ENCODE measurements at regions not wholly inside any gene's neighbourhood (a gene's known extent, or its start where the extent isn't known, plus 50 kb on each side); places are given as distances from the start of the nearest gene placed in this dataset.
A peak's percentile ranks its signal among the peaks of the same experiment; 100 is the strongest.

- H3K4me3 ChIP-seq (ENCODE audit: low read depth, low read length) = no peak overlapping the region
- H3K27me3 ChIP-seq (ENCODE audit: control insufficient read depth, insufficient read depth, low read length) = no peaks in the 10 kb centered on the region
- TF ChIP-seq, protein P1, sequence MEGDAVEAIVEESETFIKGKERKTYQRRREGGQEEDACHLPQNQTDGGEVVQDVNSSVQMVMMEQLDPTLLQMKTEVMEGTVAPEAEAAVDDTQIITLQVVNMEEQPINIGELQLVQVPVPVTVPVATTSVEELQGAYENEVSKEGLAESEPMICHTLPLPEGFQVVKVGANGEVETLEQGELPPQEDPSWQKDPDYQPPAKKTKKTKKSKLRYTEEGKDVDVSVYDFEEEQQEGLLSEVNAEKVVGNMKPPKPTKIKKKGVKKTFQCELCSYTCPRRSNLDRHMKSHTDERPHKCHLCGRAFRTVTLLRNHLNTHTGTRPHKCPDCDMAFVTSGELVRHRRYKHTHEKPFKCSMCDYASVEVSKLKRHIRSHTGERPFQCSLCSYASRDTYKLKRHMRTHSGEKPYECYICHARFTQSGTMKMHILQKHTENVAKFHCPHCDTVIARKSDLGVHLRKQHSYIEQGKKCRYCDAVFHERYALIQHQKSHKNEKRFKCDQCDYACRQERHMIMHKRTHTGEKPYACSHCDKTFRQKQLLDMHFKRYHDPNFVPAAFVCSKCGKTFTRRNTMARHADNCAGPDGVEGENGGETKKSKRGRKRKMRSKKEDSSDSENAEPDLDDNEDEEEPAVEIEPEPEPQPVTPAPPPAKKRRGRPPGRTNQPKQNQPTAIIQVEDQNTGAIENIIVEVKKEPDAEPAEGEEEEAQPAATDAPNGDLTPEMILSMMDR (IDR thresholded peaks at IDR 0.05; ENCODE audit: insufficient read depth, low read length, severe bottlenecking) = no peak
- FAIRE-seq = no peak
- no peak for DNase-seq (ENCODE audit: low read depth)
- no peaks in the 10 kb centered on the region for H3K36me3 ChIP-seq (ENCODE audit: control insufficient read depth, insufficient read depth, low read length)
These were observed 159.9 kb upstream of the MEIS2 start for GRCh38 chr15:37260255-37260654.

- TF ChIP-seq, protein P1 (IDR thresholded peaks at IDR 0.05; ENCODE audit: insufficient read depth, low read length, severe bottlenecking) = no peak
- DNase-seq (ENCODE audit: low read depth) (no peak), FAIRE-seq (no peak)
- no peaks in the 10 kb centered on the region for H3K36me3 ChIP-seq (ENCODE audit: control insufficient read depth, insufficient read depth, low read length)
- H3K27me3 ChIP-seq (ENCODE audit: control insufficient read depth, insufficient read depth, low read length) = no peaks in the 10 kb centered on the region
- no peak overlapping the region for H3K4me3 ChIP-seq (ENCODE audit: low read depth, low read length)
These were observed 161.3 kb upstream of the MEIS2 start for GRCh38 chr15:37261685-37262084.

- H3K4me3 ChIP-seq (ENCODE audit: low read depth, low read length) = no peak overlapping the region
- DNase-seq (ENCODE audit: low read depth) = no peak
- no peaks in the 10 kb centered on the region for H3K27me3 ChIP-seq (ENCODE audit: control insufficient read depth, insufficient read depth, low read length)
- no peak for FAIRE-seq
- TF ChIP-seq, protein P1 (IDR thresholded peaks at IDR 0.05; ENCODE audit: insufficient read depth, low read length, severe bottlenecking) = no peak
- H3K36me3 ChIP-seq (ENCODE audit: control insufficient read depth, insufficient read depth, low read length) = no peaks in the 10 kb centered on the region
These were observed 162.7 kb upstream of the MEIS2 start for GRCh38 chr15:37262922-37263608.

GRCh38 chr15:37289109-37289765 is 188.9 kb upstream of the MEIS2 start:
- FAIRE-seq (no peak), DNase-seq (ENCODE audit: low read depth) (peak; percentile 18)
- TF ChIP-seq, protein P1 (IDR thresholded peaks at IDR 0.05; ENCODE audit: insufficient read depth, low read length, severe bottlenecking) = peak; percentile 28
- Histone ChIP-seq H3K4me3 (ENCODE audit: low read depth, low read length) (no peak overlapping the region), H3K36me3 (ENCODE audit: control insufficient read depth, insufficient read depth, low read length) (no peaks in the 10 kb centered on the region), H3K27me3 (ENCODE audit: control insufficient read depth, insufficient read depth, low read length) (no peaks in the 10 kb centered on the region)

- H3K4me3 ChIP-seq (ENCODE audit: low read depth, low read length) = no peak overlapping the region
- DNase-seq (ENCODE audit: low read depth) (peak; percentile 64), FAIRE-seq (no peak)
- H3K27me3 ChIP-seq (ENCODE audit: control insufficient read depth, insufficient read depth, low read length) = no peaks in the 10 kb centered on the region
- TF ChIP-seq, protein P1 (IDR thresholded peaks at IDR 0.05; ENCODE audit: insufficient read depth, low read length, severe bottlenecking) = no peak
- H3K36me3 ChIP-seq (ENCODE audit: control insufficient read depth, insufficient read depth, low read length) = no peaks in the 10 kb centered on the region
These were observed 191.6 kb upstream of the MEIS2 start for GRCh38 chr15:37291920-37292319.
